AML-193 (cell line): ENCODE measurements at regions not wholly inside any gene's neighbourhood (a gene's known extent, or its start where the extent isn't known, plus 50 kb on each side); places are given as distances from the start of the nearest gene placed in this dataset.
A peak's percentile ranks its signal among the peaks of the same experiment; 100 is the strongest.
"Not testable (repeated sequence)": the region's sequence is repeated elsewhere in the genome, so short reads cannot be mapped to it uniquely, and the experiment has no call there.

Experiments
- DNase-seq, 2 experiments: peaks; one replicate each; lab custom pipeline; 2025; lab: John Stamatoyannopoulos, UW

DNA sequence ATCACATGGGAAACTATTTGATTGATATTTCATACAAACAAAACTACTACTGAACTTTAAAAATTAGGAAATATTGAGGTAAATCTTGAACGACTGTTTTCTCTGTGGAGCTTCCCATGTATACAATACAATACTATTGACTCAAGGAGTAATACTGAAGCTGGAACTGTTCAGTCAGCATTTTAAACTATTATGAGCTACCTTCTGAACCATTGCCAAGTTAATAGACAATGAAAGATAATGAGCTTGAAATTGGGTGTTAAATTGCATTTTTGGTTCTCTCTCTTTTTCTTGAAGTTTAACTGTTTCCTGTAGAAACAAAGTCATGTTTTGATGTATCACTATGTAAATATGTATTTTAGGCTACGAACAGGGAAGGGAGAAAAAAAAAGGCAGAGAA, 569.2 kb downstream of the ZEB2 start:
- DNase-seq = no peak

DNA sequence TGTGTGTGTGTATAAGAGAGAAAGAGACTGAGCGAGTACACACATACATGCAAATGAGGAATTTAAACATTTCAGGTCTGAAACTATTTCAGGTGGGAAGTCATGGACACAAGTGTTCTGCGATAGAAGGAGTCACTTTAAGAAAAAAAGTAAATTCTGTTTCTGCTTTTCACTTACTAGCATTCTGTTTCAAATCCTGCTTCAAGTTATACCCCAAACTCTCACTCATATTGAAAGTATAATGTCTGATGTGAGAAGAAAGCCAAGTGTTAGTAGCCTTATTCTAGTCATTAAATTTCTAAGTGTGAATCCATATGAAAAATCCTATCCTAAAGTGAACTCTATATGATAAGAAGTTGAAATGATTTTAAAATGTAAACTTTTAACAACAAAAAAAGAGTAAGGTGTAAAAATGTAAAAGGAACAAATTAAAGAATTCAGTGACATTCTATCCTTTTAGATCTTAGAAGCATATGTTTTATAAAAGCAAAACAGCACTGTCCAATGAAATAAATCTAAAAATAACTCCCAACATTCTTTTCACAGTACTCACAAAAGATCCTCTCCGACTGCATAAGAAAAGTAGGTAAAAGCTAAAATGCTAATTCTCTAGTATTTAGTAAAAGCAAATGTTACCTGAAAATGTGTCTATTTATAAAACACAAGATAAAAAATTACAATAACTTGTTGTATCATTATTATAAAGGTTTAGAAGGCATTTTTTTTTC, 570.6 kb downstream of the ZEB2 start:
- DNase-seq = no peak

DNA sequence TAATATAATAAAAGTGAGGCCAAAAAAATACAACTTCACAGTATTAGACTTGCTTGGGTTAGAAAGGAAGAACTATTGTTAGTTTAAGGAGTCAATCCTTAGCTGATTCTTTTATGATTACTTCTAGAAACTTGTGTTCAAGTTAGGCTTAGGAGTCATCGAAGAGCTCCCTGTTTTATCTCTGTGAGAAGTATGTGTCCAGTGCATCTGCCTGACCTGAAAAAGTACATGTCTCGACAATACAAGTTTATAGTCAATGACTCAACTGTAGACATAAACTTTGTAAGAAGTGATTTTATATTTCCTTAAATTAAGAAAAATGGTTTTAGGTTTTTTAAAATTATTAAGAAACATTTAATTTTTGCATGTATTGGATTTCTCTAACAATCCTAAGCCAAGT, 571.2 kb downstream of the ZEB2 start:
- DNase-seq = no peak

DNA sequence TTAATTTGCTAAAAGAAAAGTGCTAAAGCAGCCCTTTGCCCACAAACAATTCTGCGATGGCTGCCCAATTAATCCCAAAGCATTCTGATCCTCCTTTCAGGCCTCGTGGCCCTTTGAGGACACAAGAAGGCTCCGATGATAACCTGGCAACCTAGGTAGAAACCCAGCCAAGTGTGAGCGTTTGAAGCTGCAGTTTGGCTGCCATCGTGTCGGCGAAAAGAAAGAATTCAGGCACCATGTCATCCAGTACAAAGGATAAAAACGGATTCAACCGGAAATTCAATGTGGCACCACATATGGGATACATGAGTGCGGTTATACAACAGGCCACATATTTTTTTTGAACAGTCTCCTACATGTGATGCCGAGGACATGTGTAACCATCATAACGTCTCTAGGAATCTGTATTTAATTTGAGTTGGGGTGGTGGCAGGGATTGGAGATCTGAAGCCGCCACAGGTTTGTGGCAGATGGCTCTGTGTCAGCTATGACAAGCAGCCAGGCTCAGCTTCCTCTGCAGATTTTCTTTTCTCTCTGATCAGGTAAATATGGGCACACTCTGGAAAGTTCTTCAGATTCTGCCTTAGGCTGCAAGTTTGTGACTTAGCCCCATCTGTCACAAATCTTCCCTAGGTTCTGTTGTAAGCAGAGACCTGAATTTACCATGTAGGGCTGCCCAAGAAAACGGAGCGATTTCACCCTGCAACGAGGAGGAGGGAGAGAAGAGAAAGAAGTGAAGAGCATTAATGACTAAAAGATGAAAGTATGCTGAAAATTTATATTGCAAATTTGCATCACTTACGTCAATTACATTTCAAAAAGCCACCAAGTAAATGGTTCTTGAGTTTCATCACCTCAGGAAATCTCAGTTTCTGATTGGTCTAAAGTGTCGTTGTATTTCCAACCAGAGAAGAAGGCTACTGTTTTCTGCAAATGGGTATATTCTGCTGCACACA, 573.2 kb downstream of the ZEB2 start:
- DNase-seq = peak; percentile 84 to 100

DNA sequence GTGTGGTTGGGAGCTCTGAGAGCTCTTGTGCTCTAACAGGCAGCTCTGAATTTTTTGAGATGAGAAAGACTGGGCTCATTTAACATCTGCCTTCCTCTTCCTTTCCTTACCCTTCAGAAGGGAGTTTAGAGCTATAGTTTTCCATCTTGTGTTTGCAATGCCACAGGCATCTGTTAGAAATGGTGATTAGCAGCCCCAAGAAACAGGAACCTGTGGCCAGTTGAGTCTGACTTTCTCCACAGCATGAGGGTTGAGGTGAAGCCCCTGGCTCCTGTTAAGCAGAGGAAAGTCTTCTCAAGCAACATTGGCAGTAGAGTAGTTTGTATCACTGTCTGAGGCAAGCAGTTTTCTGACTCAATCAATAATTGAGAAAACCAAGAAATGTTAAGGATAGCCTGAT, 577.4 kb downstream of the ZEB2 start:
- DNase-seq = no peak

DNA sequence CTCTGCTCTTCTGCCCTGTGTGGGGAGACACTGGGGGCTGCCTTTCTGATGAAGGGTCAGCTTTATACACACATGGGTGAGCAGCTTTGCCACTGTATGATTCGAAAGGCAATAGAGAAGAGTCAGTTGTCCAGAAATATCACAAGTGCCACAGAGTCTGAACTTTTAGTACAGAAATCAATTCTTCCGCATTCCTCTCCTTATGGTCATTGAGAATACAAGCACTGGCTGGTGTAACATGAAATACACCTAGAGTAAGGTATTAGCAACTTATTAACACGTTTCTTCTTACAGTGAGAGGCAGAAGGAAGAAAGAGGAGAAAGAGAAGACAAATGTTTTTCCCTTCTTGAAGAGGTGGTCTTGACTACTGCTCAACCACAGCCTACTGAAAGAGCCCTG, 579.2 kb downstream of the ZEB2 start:
- no peak for DNase-seq

DNA sequence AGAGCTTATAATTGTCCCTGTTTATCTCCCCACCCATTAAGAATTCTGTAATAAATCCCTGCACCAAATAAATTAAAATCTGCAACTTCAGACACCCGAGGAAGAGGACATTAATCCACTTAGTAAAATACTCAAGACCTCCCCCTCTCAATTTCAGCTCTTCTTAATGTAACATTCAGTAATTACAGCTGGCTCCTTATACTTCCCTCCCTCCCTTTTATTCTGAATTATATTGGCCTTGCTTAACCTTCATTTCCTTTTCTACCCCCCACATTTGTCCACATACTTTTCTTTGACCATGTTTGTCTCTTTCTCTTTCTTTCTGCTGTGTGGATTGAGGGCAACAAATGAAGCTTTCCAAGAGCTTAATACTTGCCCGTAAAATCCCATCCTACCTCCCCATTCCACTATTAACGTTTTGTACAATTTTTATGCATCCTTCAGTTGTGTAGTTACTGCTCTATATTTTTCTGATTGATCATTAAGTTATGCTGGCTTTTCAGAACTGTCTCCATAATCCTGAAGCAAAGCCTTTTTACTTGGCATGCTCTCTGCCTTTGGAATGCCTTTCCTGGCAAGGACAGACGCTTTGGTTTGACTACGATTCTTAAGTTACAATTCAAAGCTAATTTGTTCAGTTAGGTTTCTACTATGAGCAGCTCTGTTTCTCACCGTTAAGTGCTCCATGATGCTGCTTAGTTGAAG, 580.1 kb downstream of the ZEB2 start:
- no peak for DNase-seq

DNA sequence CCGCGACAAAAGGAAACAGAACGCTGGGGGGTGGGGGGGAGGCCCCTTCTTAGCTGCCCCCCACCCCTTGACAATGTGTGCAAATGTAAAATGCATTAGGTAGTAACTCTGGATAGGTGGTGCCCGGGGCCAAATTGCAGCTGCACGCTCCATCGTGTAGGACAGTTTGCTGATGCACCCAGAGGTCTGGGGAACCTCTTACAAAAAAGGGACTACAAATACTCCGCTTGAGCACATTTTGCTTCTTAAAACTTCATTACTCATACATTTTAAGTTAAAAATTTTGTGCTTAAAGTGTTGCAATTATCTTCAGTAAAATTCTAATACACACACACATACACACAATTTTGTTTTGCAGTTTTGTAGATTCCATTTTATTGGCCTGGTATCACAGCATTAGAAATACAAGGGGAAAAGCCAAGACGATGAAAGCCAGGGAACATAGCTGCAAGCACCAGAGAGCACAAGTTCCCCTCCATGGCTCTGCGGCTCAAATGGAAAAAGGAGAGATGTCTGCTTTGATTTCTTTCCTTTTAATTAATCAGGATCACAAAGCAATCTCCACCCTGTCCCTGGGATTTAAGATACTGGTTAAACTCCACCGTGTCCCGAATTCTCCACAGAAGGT, 582.1 kb downstream of the ZEB2 start:
- no peak for DNase-seq

DNA sequence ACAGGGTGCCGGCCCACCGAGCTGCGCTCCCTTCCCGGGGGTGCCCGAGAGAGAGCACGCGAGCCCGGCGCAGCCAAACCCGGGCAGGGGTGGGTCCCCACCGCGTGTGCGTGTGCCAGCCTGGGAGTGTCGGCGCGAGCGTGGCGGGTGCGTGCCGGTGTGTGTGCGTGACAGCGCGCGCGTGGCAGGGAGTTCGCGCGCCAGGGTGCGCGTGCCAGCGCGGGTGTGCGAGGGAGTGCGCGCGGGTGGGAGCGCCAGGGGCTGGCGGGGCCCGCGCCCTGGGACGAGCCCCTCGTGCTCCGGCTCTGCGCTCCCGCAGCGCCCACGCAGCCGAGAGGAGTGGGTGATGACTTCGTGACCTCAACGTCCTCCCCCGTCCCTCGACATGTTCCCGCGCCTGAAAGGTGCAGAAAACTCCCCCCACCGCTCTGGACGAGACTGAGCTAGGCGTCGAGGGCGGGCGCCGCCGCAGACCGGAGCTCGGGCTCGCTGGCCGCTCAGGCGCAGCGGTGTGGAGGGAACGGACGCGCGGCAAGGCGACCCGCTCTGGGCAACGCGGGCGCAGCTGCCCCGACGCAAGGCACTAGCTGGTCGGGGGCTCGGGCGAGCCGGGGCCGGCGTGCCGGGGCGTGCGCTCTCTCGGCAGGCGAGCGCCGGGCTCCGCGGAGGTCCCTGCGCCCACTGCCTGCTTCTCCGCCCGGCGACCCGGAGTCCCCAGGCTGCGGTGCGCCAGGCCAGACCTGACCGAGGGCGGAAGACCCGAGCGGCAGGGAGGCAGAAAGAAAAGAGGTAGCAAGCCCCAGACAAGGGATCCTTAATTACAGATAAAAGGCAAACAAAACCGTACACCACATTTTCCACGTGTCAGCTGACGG, 582.8 kb downstream of the ZEB2 start:
- DNase-seq = no peak

DNA sequence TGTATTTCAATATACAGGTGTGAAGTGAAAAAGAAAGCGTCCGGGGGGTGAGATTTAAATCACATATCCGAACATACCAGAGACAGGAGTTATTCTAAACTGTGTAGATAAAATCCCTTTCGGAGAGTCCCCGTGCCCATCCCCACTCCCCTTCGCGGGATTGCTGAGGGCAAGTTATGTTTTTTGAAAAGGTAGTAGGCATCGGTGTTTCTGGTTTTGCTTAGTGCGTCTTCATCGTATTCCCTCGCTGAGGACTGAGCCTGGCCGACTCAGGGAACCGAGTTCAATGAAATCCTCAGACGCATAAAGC, 583.4 kb downstream of the ZEB2 start:
- DNase-seq = no peak

DNA sequence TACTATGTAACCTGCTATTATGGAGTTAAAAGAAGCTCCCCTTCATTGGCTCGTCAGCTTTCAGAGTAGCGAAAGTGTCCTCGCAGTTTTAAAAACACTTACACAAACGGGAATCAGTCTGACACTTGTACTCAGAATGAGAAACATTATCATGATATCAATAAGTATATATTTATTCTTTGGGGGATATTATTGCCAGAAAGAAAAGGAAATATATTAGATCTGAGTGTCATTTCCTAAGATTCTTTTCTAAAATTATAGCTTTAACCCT, 584.5 kb downstream of the ZEB2 start:
- no peak for DNase-seq

DNA sequence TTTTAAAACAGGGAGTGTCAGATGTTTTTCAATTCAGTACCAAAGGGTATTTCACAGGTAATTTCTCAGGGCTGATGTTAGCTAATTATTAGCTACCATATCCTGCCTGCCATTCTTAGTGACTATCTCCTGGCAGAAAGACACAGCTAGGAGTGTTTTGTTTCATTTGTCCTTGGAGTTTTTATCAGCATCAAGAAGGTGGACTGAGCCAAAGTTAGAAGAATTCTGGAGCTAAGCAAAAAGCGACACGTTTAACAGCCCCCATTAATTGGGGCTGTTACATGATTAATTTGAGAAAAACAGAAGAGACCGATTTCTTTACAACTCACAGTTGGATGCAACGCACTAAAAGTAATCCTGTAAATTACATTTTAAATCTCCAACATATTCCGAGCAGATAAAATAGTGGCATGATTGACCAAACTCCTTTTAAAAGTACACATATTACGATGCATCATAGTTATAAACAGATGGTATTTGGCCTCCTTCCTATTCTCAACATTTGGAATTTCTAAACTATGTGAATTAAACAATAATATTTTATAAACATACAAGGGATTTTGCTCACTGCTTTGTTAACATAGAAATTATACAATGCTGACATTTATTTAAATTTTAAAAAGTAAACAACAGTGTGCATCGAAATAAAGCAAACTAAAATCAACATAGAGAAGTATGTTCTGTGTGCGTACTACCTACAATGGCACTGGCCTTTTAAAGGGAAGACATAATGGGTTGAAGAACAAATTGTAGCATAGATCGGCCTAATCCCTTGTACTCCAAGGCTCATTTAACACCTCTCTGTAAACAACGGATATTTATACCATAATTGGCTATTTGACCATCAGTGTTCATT, 585.1 kb downstream of the ZEB2 start:
- DNase-seq = no peak

DNA sequence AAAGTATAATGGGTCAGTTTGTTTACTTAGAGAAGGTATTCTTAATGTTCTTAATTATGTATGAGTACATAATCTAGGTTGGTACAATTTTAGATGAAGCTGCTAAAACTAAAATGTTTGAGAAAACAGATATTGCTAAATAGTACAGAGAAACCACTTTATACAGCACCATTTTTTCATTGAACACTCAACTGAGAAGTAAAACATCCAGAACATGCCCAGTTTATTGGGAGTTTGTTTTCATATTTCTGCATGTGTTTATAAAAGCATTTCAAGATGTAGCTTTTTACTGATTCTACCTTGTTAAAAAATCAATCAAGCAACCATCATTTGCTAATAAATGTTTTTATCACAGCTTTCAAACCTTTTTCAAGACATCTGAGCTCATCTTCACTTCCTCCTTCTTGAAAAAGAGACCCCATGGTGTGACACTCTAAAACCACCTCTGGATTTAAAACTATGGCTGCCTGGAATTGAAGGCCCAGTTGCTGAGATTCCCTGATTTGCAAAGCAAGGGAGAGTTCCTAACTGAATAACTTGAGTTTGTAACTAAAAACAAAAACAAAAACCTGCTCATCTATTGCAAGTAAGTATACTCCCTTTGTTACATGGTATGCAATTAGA, 585.9 kb downstream of the ZEB2 start:
- DNase-seq = no peak

DNA sequence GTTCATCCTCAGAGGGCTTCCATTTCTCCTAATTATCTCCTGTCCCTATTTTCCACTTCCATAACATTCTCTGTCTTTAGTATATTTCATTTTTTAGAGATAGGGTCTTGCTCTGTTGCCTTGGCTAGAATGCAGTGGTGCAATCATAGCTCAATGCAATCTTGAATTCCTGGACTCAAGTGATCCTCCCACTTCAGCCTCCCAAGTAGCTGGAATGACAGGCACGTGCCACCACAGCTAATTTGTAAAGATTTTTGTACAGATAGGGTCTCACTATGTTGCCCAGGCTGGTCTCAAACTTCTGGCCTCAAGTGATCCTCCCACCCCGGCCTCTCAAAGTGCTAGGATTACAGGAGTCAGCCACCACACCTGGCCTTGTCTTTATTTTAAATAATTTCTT, 589.0 kb downstream of the ZEB2 start:
- DNase-seq = no peak

DNA sequence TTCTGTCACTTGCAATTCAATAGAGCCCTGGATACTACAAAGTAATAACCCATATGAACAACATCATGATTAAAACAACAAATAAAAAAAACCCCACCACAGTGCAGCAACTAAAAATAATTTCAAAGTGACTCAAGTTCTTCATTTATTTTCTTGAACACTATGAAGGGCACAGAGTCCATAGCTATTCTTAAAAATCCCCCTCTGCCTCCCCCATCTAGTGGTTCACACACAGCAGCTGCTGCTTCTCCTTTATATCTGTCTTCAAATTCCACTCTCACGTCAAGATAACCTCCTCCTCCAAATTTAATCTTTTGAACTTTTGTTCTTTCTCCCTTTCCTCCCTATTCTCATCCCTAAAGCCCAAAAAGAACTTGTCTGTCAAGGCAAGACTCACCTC, 591.3 kb downstream of the ZEB2 start:
- DNase-seq = no peak

DNA sequence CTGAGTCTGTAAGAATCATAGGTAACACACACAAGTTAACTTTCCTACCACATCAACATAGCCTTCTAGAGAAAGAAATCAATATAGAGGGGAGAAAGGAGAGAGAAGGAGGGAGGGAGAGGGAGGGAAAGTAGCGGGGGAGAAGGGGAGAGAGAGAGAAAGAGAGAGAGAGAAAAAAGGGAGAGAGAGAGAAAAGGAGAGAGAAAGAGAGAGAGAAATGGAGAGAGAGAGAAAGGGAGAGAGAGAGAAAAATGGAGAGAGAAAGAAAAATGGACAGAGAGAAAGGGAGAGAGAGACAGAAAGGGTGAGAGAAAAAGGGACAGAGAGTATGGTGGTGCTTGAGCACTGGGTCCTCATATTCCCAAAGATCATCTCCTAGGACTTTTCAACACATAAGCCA, 591.7 kb downstream of the ZEB2 start:
- no peak for DNase-seq

DNA sequence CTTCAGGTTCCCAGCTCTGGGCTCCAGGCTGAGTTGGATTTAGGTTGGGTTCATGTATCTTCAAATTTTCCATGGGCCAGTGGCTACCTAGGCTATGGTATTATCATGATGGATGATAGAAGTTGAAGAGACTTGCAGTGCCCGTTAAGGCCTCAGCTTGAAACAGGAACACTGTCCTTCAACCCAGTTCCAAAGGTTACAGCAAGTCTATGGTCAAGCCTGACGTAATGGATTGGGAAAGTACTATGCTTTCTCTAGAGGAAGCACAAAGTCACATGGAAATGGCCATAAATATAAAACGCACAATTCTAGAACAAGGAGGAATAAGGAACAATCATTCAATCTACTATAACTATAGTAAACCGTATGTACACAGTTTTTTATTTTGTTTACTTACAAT, 593.2 kb downstream of the ZEB2 start:
- no peak for DNase-seq

DNA sequence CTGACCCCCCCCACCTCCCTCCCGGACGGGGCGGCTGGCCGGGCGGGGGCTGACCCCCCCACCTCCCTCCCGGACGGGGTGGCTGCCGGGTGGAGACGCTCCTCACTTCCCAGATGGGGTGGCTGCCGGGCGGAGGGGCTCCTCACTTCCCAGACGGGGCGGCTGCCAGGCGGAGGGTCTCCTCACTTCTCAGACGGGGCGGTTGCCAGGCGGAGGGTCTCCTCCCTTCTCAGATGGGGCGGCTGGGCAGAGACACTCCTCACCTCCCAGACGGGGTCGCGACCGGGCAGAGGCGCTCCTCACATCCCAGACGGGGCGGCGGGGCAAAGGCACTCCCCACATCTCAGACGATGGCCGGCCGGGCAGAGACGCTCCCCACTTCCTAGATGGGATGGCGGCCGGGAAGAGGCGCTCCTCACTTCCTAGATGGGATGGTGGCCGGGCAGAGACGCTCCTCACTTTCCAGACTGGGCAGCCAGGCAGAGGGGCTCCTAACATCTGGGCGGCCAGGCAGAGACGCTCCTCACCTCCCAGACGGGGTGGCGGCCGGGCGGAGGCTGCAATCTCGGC, 597.6 kb downstream of the ZEB2 start:
- DNase-seq = not testable (repeated sequence)

DNA sequence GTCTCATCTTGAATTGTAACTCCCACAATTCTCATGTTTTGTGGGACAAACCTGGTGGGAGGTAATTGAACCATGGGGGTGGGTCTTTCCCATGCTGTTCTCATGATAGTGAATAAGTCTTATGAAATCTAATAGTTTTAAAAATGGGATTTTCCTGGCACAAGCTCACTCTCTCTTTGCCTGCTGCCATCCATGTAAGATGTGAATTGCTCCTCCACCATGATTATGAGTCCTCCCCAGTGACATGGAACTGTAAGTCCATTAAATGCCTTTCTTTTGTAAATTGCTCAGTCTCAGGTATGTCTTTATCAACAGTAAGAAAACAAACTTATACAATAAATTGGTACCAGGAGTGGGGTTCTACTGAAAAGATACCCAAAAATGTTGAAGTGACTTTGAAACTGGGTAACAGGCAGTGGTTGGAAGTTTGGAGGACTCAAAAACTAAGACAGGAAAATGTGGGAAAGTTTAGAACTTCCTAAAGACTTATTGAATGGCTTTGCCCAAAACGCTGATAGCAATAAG, 601.4 kb downstream of the ZEB2 start:
- no peak for DNase-seq

DNA sequence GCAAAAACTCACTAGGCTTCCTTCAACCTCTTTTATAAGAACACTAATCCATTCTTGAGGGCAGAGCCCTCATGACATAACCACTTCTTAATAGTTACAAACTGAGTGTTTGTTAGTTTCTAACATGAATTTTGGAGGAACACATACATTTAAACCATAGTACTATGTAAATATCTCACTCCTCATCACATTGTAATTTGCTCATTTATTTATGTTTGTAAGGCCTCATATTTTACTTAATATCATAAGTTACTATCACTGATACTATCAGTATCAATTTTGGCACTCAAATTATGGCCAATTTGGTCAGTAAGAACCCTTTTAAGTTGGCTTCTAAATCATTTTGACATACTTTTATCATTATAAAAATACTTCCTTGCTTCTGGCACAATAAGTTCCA, 603.1 kb downstream of the ZEB2 start:
- DNase-seq = no peak
